Right lobe of liver (tissue), 4 donors: ENCODE measurements at regions not wholly inside any gene's neighbourhood (a gene's known extent, or its start where the extent isn't known, plus 50 kb on each side); places are given as distances from the start of the nearest gene placed in this dataset.

Source experiments
- POLR2A ChIP-seq: fragments of 450-650 bp; IDR thresholded peaks from one replicate; pipeline ENCODE4 v1.6.1; 2017; ENCODE audit warnings: antibody characterized with exemption, mild to moderate bottlenecking
- TF ChIP-seq, protein P1 (sequence below), 4 donors: fragments of 200-600 bp in 3 of 4; fragments of 450-650 bp in 1 of 4; IDR thresholded peaks; one replicate each; pipeline versions ENCODE4 v1.5.1 to v1.8.0; 2016 to 2022; ENCODE audit warnings: antibody characterized with exemption in 4 of 4, mild to moderate bottlenecking in 2 of 4
- donor health status: DM: no; HTN: no; CAD: no.
- donor health status: DM: no; HTN: no; CAD: no.
- donor health status: DM: no; HTN: yes; CAD: no.

DNA sequence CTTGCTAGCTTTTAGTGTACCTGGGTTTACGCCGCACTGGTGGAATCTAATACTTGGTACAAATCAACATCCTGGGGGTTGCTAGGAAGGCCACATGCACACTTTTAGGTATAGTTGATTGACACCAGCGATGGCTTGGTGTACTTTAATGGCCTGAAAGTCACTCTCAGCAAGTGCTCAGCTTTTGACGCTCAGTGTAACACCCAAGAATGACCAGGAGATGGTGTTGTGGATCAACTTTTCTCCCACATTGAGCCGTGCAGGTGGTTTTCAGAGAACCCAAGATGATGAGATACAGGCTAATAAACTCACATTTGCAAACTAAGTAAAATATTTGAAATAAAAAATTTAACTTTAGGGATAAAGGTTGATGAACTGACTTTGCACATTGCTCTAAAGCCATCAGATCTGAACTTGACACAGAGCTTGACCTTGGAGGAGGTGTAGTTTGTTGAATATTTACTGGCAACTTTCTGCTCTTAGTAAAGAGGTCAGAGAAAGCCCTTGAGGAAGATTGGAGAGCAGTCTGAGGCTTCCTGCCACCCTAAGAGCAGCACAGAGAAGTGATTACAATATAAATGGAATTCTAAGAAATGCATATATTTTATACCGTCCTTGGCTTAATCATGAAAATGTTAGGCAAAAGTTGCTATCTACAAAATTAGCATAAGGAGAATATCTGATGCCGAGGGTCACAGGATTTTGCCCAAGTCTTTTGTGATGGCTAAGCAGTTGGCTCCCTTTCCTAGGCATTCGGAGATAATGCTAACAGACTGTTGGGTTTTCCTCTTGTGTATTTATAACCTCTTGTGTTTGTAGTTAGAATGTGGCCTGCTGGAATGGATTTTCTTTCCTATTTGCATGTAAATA is 143.4 kb upstream of the RASGRP1 start:
- TF ChIP-seq, protein P1, sequence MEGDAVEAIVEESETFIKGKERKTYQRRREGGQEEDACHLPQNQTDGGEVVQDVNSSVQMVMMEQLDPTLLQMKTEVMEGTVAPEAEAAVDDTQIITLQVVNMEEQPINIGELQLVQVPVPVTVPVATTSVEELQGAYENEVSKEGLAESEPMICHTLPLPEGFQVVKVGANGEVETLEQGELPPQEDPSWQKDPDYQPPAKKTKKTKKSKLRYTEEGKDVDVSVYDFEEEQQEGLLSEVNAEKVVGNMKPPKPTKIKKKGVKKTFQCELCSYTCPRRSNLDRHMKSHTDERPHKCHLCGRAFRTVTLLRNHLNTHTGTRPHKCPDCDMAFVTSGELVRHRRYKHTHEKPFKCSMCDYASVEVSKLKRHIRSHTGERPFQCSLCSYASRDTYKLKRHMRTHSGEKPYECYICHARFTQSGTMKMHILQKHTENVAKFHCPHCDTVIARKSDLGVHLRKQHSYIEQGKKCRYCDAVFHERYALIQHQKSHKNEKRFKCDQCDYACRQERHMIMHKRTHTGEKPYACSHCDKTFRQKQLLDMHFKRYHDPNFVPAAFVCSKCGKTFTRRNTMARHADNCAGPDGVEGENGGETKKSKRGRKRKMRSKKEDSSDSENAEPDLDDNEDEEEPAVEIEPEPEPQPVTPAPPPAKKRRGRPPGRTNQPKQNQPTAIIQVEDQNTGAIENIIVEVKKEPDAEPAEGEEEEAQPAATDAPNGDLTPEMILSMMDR (IDR thresholded peaks at IDR 0.05), result peak; percentile 62 to 68 (median 64)
- no peak for TF ChIP-seq POLR2A
